ENCODE measurements at regions not wholly inside any gene's neighbourhood (a gene's known extent, or its start where the extent isn't known, plus 50 kb on each side); places are given as distances from the start of the nearest gene placed in this dataset.

GRCh38 chr10:55146032-55146431 lies 345.0 kb upstream of the PCDH15 start (continued):
- TF ChIP-seq TAF7 (optimal IDR thresholded peaks at IDR 0.05; ENCODE audit: borderline replicate concordance, low read depth, low read length), result no peak
- TF ChIP-seq PHF8 (conservative IDR thresholded peaks at IDR 0.05; ENCODE audit: low read depth, low read length), result no peak
- TF ChIP-seq ATF3 (IDR thresholded peaks at IDR 0.05; ENCODE audit: insufficient read depth, low read depth, low read length), result no peak
- no peak for TF ChIP-seq POLR2A (IDR thresholded peaks at IDR 0.05; ENCODE audit: control extremely low read depth in 1 of 2, low read depth in 2 of 2, low read length in 2 of 2)

Measured in H1 (cell line).